IMR-90 (cell line): ENCODE measurements at regions not wholly inside any gene's neighbourhood (a gene's known extent, or its start where the extent isn't known, plus 50 kb on each side); places are given as distances from the start of the nearest gene placed in this dataset.

Experiments
- ATAC-seq: fragments of 200-7000 bp; cut with Tn5 transposase; 2 replicates; pipeline ENCODE4 v1.9.1; 2020; ENCODE audit warnings: low read depth, mild to moderate bottlenecking, moderate library complexity
- BruUV-seq: library from RNA; stranded (reverse); fragments of 400-500 nt; replicated peaks from 2 replicates; lab custom pipeline; 2021; lab: Mats Ljungman, UMichigan
- CTCF ChIA-PET: fragments of 300-600 bp; formaldehyde crosslinking; extraction: SDS; loops from one replicate; lab custom pipeline; 2021; ENCODE audit warnings: antibody characterized with exemption; lab: Yijun Ruan, JAX
- POLR2A ChIA-PET: fragments of 300-600 bp; sonication (Branson Sonifier 250); formaldehyde crosslinking; loops from one replicate; lab custom pipeline; 2022; ENCODE audit warnings: antibody characterized with exemption; ENCODE audit not compliant: unreplicated experiment; lab: Charles Lee
- DNase-seq: peaks from one replicate; pipeline ENCODE4 v3.0.0; 2013
- H2AFZ ChIP-seq: replicated peaks from 2 replicates; pipeline ENCODE3; 2013; ENCODE audit warnings: low read length, mild to moderate bottlenecking; ENCODE audit not compliant: poor library complexity
- H2AK5ac ChIP-seq: 2 replicates; pipeline ENCODE4 v1.6.1; 2013; ENCODE audit warnings: low read depth, low read length, inconsistent platforms
- H2AK9ac ChIP-seq: replicated peaks from 2 replicates; pipeline ENCODE3; 2013; ENCODE audit warnings: mild to moderate bottlenecking, low read depth, low read length, moderate library complexity; ENCODE audit not compliant: poor library complexity
- H2BK120ac ChIP-seq: 2 replicates; pipeline ENCODE4 v1.6.1; 2013; ENCODE audit warnings: low read depth, low read length, inconsistent platforms
- H2BK15ac ChIP-seq: 3 replicates; pipeline ENCODE4 v1.6.1; 2013; ENCODE audit warnings: low read depth, low read length, inconsistent platforms
- H2BK20ac ChIP-seq: 2 replicates; pipeline ENCODE4 v1.6.1; 2013; ENCODE audit warnings: low read depth, mild to moderate bottlenecking, inconsistent platforms, low read length, moderate library complexity
- H2BK5ac ChIP-seq: 2 replicates; pipeline ENCODE4 v1.6.1; 2013; ENCODE audit warnings: mild to moderate bottlenecking, low read depth, low read length, inconsistent platforms; ENCODE audit not compliant: poor library complexity, severe bottlenecking
- H3K14ac ChIP-seq: replicated peaks from 2 replicates; pipeline ENCODE4 v1.6.1; 2013; ENCODE audit warnings: low read depth, low read length, inconsistent platforms
- H3K18ac ChIP-seq: 2 replicates; pipeline ENCODE4 v1.6.1; 2013; ENCODE audit warnings: low read depth, low read length, control low read depth
- H3K23ac ChIP-seq: 2 replicates; pipeline ENCODE4 v1.6.1; 2013; ENCODE audit warnings: low read depth, low read length, inconsistent platforms
- H3K27ac ChIP-seq: 2 replicates; pipeline ENCODE4 v1.5.1; 2013; ENCODE audit warnings: mild to moderate bottlenecking, control low read depth, low read length; ENCODE audit not compliant: insufficient read depth
- H3K27me3 ChIP-seq: 2 replicates; pipeline ENCODE4 v1.6.1; 2013; ENCODE audit warnings: low read length; ENCODE audit not compliant: control insufficient read depth, insufficient read depth
- H3K36me3 ChIP-seq: 2 replicates; pipeline ENCODE4 v1.6.1; 2013; ENCODE audit warnings: low read length, mixed read lengths; ENCODE audit not compliant: control insufficient read depth, insufficient read depth
- H3K4ac ChIP-seq: 2 replicates; pipeline ENCODE4 v1.6.1; 2013; ENCODE audit warnings: low read depth, low read length, inconsistent platforms
- H3K4me1 ChIP-seq: 2 replicates; pipeline ENCODE4 v1.6.1; 2013; ENCODE audit warnings: low read length, mixed read lengths; ENCODE audit not compliant: control insufficient read depth, insufficient read depth
- H3K4me2 ChIP-seq: 2 replicates; pipeline ENCODE4 v1.6.1; 2013; ENCODE audit warnings: low read depth, mild to moderate bottlenecking, control low read depth, low read length, moderate library complexity
- H3K4me3 ChIP-seq: 2 replicates; pipeline ENCODE4 v1.5.1; 2013; ENCODE audit warnings: low read depth, mild to moderate bottlenecking, control low read depth, low read length, moderate library complexity; ENCODE audit not compliant: insufficient read depth
- H3K56ac ChIP-seq: 2 replicates; pipeline ENCODE4 v1.6.1; 2013; ENCODE audit warnings: low read length, inconsistent platforms; ENCODE audit not compliant: insufficient read depth; ENCODE audit errors: extremely low read depth
- H3K79me1 ChIP-seq, 2 experiments: 2 replicates each; pipeline ENCODE4 v1.6.1; 2013; ENCODE audit warnings: low read length in 2 of 2, inconsistent platforms in 1 of 2, low read depth in 1 of 2
- H3K9ac ChIP-seq: 2 replicates; pipeline ENCODE4 v1.6.1; 2013; ENCODE audit warnings: low read depth, low read length, control low read depth
- H3K9me1 ChIP-seq: 2 replicates; pipeline ENCODE4 v1.6.1; 2013; ENCODE audit warnings: low read length, inconsistent platforms; ENCODE audit not compliant: insufficient read depth
- H3K9me3 ChIP-seq: 2 replicates; pipeline ENCODE4 v1.6.1; 2013; ENCODE audit warnings: low read length; ENCODE audit not compliant: control insufficient read depth, insufficient read depth
- H4K20me1 ChIP-seq: 2 replicates; pipeline ENCODE4 v1.6.1; 2013; ENCODE audit warnings: low read length, inconsistent platforms; ENCODE audit not compliant: insufficient read depth
- H4K5ac ChIP-seq: 2 replicates; pipeline ENCODE4 v1.6.1; 2013; ENCODE audit warnings: mild to moderate bottlenecking, low read depth, low read length, control low read depth
- H4K8ac ChIP-seq, 2 experiments: 2 replicates each; pipeline ENCODE4 v1.6.1; 2013; ENCODE audit warnings: low read depth in 2 of 2, low read length in 2 of 2, control low read depth in 1 of 2, inconsistent platforms in 1 of 2
- H4K91ac ChIP-seq: 2 replicates; pipeline ENCODE4 v1.6.1; 2013; ENCODE audit warnings: low read depth, low read length, inconsistent platforms; ENCODE audit not compliant: insufficient read depth
- MAFK ChIP-seq: IDR thresholded peaks from 2 replicates; pipeline ENCODE4 v1.6.1; 2012; ENCODE audit warnings: low read depth, low read length, improper control_type of control experiment
- MXI1 ChIP-seq: IDR thresholded peaks from 2 replicates; pipeline ENCODE4 v1.6.1; 2012; ENCODE audit warnings: low read depth, mild to moderate bottlenecking, low read length, moderate library complexity, borderline replicate concordance
- NFE2L2 ChIP-seq: fragments of 150-350 bp; IDR thresholded peaks from 2 replicates; pipeline ENCODE4 v1.6.1; 2016; ENCODE audit warnings: low read depth, mild to moderate bottlenecking, low read length
- RCOR1 ChIP-seq: IDR thresholded peaks from 2 replicates; pipeline ENCODE4 v1.6.1; 2012; ENCODE audit warnings: mild to moderate bottlenecking, low read length, improper control_type of control experiment; ENCODE audit not compliant: insufficient replicate concordance
- WGBS, 2 experiments: methylation state at CpG; one replicate each; pipeline versions ENCODE4 v1.1.5 to v1.1.7; 2013; ENCODE audit warnings: missing lambda C conversion rate in 2 of 2; ENCODE audit not compliant: insufficient read length in 1 of 2; ENCODE audit errors: extremely low coverage in 2 of 2; 5-methylcytosine and 5-hydroxymethylcytosine counted together
- dilution Hi-C: fragments of 300-500 bp; cut with HindIII; formaldehyde crosslinking; loops from one replicate; pipeline ENCODE4 v1.14.3; 2018; ENCODE audit warnings: low sequenced_read_pairs; ENCODE audit not compliant: unreplicated experiment
- in situ Hi-C: fragments of 300-500 bp; cut with MboI; formaldehyde crosslinking; loops from 3 replicates; pipeline ENCODE4 v1.14.3; 2019; ENCODE audit warnings: low sequenced_read_pairs, inconsistent platforms, mixed read lengths
- intact Hi-C: fragments of 100-400 bp; cut with micrococcal nuclease; formaldehyde crosslinking; loops from 2 replicates; pipeline ENCODE4 v1.10.0; 2022

GRCh38 chr17:69646729-69647128, 232.2 kb downstream of the MAP2K6 start:
- no peak overlapping the region for H2BK5ac ChIP-seq
- H2AK9ac ChIP-seq, result no peak overlapping the region
- no peak overlapping the region for H2BK15ac ChIP-seq
- H2AFZ ChIP-seq, result no peak overlapping the region
- H2AK5ac ChIP-seq, result no peak overlapping the region
- no peak overlapping the region for H3K23ac ChIP-seq
- H3K4me1 ChIP-seq, result no peaks in the 10 kb centered on the region
- H3K27ac ChIP-seq, result no peak overlapping the region
- no peaks in the 10 kb centered on the region for H3K36me3 ChIP-seq
- no CpG with 5 or more reads among the region's 3 CpGs for WGBS, 2 experiments
- H3K9me1 ChIP-seq, result no peaks in the 10 kb centered on the region
- ChIA-PET CTCF (no interaction called here), POLR2A (no interaction called here)
- H4K5ac ChIP-seq, result no peak overlapping the region
- DNase-seq (no peak), ATAC-seq (no peak)
- TF ChIP-seq MXI1 (no peak), MAFK (no peak), NFE2L2 (no peak), RCOR1 (no peak)
- no peak overlapping the region for H3K56ac ChIP-seq
- no peaks in the 10 kb centered on the region for H4K20me1 ChIP-seq
- no peak overlapping the region for H3K4ac ChIP-seq
- no peaks in the 10 kb centered on the region for H3K27me3 ChIP-seq
- no peak overlapping the region for H4K8ac ChIP-seq
- no peak overlapping the region for H2BK120ac ChIP-seq
- H3K9me3 ChIP-seq, result no peaks in the 10 kb centered on the region
- no peak overlapping the region for H3K9ac ChIP-seq
- BruUV-seq, result no TSS peak
- H3K4me2 ChIP-seq, result no peak overlapping the region
- H3K79me1 ChIP-seq, result no peaks in the 10 kb centered on the region
- no peak overlapping the region for H2BK20ac ChIP-seq
- H3K14ac ChIP-seq, result no peak overlapping the region
- in situ Hi-C loops (no loop called here), intact Hi-C loops (no loop called here), dilution Hi-C loops (no loop called here)
- H3K4me3 ChIP-seq, result no peak overlapping the region
- no peak overlapping the region for H3K18ac ChIP-seq
- no peak overlapping the region for H4K91ac ChIP-seq
